Activated CD8-positive, alpha-beta memory T cell treated with anti-CD3 and anti-CD28 coated beads for 1 hour (primary cell): ENCODE measurements at regions not wholly inside any gene's neighbourhood (a gene's known extent, or its start where the extent isn't known, plus 50 kb on each side); places are given as distances from the start of the nearest gene placed in this dataset.

ENCODE experiments used
- DNase-seq, 2 donors: peaks; one replicate each; pipeline ENCODE4 v3.0.0-alpha.2; 2020; ENCODE audit warnings: low read depth in 1 of 2; ENCODE audit errors: extremely low read depth in 1 of 2

DNA sequence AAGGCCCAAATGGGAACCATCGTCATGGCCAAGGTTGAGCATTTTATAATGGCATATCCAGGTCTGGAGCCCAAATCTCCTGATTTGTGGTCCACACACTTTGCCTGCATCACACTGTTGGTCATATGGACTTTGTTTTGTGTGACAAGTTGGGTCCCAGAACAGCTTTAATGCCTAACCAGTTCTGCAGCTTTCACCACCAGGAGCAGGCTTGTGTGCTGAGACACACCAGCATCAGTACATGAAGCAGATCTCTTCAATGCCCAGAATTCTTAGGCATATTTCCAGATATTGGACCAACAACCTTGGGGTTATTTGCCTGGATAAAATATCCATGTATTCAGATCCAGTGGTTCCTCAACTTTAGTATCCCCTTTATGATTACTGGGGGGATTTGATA is 371.3 kb downstream of the FBXW7 start:
- DNase-seq, result no peak

DNA sequence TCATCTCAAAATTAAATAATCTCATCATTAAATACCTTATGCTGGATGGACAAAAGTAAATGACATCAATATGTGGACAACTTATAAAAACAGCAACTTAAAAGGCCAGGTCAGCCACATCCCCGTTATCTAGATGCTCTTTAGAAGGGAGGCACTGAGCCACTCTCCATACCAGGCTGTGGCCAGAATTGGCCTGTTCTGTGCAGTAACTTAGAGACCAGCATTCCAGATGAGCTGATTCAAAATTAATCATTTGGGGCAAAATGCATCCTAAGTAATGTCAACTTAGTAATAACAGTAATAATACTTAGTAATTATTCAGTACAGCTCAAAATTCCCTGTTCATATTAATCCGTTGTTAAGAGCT is 373.6 kb downstream of the FBXW7 start:
- DNase-seq, result no peak

DNA sequence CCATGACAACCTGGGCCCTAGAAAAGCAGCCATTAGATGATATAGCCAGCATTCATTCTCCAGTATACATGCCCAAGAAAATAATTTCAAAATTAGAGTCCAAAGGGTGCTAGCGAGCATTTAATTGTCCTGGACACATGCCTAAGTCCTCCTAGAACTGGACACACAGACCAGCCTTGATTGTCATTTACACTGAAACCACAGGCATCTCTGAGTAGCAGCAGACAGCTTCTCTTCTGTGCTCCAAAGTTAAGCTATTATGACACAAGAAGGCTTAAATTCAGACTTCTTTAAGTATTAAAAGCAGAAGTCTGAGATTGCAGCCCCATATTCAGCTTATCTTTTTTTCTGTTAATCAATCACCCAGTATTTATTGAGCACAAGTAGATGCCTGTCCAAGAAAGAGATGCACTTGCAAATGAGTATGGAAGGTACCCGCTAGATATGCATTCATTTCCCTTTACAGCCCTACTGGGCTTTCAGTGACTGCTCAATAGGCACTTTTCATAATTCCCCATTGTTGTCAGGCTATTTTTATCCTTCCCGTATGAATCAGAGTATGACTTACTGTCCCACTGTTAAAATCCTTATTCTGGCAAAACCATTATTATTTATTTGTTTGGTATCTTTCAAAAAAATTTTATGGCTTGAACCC is 374.1 kb downstream of the FBXW7 start:
- no peak for DNase-seq

DNA sequence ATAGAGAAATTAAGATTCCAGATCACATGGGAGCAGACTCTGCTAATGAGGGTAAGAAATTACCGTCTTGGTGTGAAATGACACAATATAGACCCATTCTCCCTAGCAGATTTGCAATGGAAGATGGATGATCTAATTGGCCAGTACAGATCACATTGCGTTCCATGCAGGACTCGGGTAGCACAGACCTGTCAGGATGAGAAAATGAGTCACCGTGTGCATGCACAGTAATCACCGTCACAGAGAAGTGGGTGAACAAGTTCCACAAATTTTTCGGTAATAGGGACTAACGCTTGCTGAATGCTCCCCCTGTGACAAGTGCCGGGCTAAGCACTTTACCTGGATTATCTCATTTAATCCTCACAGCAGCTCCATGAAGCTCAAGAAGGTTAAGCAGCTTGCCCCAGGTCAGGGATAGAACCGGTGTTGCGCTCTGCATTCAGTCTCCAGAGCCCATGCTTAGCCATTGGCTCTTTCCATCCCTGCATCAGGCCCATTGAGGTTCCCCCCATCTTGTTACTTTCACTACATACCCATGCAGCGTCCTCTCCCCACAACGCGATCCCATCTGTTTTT is 375.6 kb downstream of the FBXW7 start:
- no peak for DNase-seq

DNA sequence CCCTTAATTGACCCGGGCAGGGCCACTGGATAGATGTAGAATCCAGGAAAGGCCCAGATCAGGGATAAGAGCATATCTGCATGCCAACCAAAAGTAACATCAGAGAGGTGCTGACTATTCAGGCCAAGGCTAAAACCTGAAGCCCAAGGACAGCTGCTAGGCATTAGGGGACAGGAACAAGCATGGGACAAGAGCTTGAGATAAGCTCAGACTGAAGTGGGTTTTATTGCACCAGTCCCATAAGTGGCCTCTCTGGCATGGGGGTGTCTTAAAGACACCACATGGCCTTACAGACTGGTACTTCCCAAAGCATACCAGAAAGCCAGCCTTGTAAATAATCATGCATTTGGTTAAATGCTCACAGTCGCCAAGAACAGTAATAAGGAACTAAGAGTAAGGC is 376.1 kb downstream of the FBXW7 start:
- DNase-seq, result no peak

DNA sequence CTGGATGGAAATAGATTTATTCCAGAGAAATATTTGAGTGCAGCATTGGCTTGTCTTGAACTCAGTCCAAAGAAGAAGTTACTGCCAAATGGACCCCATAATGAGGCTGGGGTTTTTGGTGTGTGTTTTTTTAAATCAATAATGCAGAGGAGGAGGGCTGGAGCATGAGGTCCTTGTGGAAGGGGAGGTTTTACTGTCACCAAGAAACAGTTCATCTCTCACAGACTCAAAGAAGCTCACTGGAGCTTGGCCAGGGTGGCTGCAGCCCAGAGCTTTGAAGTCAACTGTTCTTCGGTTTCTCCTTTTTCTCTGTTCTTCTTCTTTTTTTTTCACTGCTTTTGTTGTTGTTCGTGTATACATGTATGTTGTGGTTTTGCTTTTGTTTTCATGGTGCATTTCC is 377.7 kb downstream of the FBXW7 start:
- no peak for DNase-seq

DNA sequence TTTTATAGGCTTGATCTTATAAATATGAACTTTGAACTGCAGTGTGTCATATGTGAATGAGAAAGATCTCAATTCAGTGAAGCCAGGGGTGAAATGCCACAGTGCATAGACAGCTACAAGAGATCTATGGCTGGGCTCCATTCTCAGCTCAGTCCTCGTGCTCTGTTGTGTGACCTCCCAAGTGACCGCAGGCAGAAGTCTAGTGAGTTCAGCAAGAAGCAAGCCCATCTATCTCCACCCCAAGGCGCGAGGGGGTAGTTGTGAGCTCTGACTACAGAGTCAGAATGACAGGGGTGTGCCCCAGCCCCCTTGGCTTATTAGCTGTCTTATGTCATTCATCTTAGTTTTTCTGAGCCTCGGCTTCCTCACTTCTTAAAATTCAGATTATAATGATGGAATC is 378.3 kb downstream of the FBXW7 start:
- no peak for DNase-seq

DNA sequence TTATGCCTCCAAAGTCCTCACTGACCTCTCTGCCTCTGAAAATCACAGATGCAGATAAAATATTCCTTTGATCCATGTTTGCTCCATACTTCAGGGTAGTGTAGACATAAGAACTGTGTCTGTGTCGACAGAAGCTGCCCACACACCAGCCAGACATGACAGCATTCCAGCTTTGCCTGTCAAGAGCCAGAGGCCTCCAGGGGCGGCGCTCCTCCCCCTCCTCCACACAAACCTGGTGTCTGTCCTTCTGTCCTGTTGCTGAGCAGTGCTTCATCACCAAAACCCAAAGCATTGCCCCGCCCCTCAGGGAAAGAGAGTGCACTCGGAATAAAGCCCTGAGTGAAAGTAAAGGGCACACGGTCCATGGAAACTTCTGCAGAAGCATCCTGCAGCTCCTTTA is 379.4 kb downstream of the FBXW7 start:
- DNase-seq, result no peak

DNA sequence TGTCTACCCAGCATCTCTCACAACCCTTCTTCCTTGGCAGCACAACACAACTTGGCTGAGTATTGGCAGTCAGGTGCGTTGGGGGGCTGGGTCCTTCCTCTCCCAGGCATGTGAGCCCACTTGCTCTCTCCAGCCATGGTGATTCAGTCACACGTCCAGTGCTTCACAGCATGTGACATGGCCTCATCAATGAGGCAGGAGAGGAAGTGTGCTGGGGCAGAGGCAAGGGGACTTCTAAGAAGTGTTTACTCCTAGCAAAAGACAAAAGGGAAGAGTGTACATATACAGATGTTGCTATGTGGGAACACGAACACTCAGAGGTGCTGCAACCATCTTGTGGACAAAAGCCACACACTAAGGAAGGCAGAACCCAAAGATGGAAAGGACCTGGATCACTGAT is 380.8 kb downstream of the FBXW7 start:
- DNase-seq, result no peak

DNA sequence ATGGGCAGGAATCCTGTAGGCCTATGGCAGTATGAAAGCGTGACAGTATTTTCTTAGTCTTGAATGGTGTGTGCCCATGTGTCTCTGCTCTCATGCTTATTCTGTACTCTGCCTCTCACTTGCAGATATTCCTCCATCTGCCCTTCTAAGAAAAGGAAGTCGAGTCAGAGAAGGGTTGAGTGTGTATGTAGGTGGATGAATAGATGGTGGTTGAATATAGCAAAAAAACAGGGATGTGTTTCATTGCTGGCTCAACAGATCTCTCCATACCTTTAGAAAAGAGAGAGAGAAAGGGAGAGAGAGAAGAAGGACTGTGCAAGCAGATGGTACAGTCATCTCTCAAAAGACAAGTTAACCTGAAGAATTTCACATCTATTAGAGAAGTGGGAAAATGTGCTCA is 381.5 kb downstream of the FBXW7 start:
- no peak for DNase-seq

DNA sequence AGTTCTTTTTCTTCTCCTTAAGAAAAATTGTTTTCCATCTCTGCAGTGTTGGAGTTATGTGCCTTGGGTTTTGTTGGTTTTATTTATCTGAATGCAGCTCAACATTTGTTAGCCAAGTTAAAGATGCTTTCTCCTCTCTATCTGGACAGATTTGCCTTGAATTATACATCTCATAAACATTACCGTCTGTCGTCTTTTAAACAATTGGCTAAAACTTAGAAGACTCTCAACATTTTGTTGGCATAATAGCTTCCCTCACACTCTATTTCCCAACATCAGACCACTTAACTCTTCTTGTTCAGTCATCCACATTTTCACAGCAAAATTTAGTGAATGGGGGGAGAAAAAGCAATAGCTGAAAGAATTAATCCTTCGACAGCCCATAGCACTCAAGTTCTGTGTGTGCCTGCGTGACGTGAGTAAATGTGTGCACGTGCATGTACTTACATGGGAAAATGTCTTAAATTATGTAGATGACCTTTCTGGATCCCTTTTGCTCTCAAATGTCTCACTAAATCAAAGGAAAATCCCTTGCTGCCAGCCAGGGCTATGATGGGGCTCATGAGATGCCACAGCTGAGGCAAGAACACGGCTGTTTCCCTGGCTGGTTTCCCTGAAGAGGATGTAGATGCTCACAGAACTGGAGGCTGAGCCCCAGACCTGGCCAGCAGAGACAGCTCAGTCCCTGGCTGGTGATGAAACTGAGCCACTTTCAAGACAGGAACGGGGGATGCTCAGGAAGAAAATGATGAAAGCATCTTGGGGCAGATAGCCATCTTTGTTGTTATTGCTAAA is 382.2 kb downstream of the FBXW7 start:
- no peak for DNase-seq

DNA sequence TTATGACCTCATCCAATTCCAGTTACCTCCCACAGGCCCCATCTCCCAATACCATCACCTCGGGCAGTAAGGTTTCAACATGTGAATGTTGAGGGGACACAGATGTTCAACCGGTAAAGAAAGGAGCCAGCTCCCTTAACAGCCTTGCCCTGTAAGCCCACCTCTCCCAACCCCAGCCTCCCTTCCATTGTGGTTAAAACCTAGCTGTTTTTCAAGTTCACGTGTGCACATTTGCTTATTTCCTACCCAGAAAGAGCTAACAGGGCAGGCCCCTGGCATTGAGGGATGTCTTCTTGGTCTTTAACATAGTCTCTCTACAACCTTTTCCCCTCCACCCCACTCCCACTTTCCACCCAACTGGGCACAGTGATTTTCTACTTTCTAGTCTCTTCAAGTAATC is 385.7 kb downstream of the FBXW7 start:
- no peak for DNase-seq

DNA sequence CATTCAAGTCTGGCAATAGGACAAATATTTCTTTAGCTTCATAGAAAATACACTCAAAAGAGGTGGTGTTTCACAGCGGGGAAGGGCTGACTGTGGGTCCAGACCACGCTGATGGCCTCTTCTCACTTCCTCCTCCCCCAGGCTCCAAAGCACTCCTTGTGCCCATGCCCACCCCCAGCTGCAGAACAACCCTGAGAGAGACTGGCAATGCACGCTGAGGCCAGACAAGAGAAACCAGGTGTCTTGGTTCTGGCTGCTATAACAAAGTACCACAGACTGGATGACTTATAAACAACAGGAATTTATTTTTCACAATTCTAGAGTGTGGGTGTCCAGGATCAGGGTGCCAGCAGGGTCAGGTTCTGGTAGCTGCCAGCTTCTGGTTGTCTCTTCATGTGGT is 386.1 kb downstream of the FBXW7 start:
- no peak for DNase-seq

DNA sequence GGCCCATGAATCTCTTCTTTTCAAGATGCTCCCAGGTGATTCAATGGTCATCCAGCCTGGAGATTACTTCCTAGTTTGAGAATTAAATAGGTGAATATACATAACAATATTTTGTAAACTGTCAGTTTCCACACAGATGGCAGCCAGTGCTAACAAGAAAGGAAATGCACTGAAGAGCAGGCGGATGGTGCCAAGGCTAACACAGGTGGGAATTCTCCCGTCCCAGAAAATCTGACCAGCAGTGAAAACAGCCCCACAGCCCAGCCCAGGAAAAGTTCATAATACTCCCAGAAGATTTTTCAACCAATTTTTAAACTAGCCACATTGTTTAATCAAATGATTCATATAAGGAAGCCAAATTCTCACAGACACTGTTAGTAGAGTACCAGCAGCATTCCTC is 387.2 kb upstream of the GATB start:
- no peak for DNase-seq

DNA sequence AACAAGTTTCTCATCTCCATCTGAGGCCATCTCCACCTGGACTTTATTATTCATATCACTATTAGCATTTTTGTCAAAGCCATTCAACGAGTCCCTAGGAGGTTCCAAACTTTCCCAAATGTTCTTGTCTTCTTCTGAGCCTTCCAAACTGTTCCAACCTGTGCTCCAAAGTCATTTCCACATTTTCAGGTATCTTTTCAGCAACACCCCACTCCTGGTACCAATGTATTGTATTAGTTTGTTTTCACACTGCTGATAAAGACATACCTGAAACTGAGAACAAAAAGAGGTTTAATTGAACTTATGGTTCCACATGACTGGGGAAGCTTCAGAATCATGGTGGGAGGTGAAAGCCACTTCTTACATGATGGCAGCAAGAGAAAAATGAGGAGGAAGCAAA is 385.4 kb upstream of the GATB start:
- DNase-seq, result no peak

DNA sequence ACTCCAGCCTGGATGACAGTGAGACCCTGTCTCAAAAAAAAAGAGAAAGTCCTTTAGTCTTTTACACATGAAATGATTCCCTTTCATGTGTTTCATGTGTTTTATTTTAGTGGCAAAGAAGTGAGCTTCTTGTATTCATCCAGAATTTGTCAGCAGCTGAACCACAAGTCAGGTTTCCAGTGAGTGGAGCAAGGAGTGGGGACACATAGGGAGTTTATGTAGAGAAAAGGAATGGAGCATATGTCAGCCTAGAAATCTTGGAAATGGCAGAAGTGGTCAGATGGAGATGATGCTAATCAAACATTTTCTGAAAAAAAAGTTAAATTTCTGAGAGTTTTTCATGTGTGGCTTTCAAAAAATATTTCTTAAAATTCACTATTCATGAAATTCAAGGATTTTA is 383.0 kb upstream of the GATB start:
- DNase-seq, result no peak

DNA sequence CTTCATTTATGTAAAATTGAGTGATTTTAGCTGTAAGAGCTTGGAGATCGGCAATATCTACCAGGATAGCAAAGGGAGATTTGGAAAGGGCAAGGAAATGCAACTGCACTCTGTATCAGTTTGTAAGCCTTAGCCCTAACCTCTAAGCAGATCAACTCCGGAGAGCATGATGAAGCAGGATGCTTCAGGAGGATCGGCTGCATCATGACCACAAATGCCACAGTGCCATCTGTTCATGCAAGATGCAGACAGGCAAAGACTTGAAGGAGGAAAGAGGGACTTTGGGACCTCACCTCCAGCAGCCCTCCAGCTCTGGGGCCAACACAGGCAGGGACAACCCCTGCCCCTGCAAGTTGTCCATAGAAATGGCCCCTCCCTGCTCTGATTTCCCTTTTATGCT is 377.6 kb upstream of the GATB start:
- DNase-seq, result no peak

DNA sequence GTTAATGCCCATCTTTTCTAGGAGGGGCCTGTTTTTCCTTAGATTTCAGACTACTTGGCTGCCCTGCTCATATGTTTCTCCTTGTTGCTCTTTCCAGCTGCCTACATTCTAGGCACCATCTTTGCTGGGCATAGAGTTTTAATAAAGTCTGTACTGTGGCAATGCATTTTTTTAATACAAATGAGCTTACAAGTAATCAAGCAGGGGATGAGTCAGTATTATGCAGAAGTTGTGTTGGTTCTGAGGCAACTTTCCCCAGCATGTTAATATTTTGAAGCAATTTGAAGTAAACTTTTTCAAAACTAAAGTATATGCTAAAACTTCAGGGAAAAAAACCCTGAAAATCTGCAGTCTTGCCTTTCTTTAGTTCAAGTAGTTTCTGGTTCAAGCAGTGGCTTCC is 372.0 kb upstream of the GATB start:
- no peak for DNase-seq

DNA sequence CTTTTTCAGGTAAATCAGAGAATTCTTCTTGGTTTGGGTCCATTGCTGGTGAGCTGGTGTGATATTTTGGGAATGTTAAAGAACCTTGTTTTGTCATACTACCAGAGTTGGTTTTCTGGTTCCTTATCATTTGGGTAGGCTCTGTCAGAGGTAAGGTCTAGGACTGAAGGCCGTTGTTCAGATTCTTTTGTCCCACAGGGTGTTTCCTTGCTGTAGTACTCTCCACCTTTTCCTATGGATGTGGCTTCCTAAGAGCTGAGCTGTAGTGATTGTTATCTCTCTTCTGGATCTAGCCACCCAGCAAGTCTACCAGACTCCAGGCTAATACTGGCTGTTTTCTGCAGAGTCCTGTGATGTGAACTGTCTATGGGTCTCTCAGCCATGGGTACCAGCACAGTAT is 367.5 kb upstream of the GATB start:
- no peak for DNase-seq

DNA sequence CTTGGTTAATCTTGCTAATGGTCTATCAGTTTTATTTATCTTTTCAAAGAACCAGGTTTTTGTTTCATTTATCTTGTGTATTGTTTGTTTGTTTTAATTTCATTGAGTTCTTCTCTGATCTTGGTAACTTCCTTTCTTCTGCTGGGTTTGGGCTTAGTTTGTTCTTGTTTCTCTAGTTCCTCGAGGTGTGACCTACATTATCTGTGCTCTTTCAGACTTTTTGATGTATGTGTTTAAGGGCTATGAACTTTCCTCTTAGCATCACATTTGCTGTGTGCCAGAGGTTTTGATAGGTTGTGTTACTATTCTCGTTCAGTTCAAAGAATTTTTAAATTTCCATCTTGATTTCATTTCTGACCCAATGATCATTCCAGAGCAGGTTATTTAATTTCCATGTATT is 365.4 kb upstream of the GATB start:
- DNase-seq, result no peak

DNA sequence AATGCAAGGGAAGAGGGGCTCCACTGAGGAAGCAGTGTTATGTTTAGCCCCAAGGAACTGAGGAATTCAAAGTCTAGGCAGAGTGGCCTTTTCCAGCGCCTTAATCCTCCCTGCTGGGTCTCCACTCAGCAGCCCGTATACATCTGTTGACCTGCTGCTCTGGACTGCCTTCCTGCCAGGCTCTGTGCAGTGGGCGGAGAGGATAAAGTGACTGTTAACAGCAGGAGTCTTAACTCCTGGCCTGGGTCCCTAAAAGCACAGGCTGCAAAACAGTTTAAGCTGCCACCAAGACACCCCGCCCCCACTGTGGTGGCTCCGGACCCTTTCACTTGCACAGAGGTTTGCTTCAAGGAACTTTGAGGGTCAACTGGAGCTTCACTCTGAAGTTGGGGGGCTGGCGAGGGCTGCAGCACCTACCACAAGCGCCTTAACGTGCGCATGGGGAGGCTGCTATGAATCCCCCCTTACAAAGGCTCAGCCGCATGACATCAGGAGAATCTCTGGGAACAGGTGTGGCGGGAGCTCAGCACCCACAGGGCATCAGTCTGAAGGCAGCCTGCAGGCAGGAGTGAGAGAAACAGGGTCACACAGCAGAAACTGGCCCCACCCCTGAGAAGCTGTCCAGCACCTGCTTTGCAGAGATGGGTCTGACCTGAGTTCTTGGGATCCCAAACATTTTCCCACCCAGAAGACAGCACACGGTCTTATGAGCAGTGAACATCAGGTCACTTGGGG is 358.2 kb upstream of the GATB start:
- DNase-seq, result no peak
